ENCODE measurements at regions not wholly inside any gene's neighbourhood (a gene's known extent, or its start where the extent isn't known, plus 50 kb on each side); places are given as distances from the start of the nearest gene placed in this dataset.

DNA sequence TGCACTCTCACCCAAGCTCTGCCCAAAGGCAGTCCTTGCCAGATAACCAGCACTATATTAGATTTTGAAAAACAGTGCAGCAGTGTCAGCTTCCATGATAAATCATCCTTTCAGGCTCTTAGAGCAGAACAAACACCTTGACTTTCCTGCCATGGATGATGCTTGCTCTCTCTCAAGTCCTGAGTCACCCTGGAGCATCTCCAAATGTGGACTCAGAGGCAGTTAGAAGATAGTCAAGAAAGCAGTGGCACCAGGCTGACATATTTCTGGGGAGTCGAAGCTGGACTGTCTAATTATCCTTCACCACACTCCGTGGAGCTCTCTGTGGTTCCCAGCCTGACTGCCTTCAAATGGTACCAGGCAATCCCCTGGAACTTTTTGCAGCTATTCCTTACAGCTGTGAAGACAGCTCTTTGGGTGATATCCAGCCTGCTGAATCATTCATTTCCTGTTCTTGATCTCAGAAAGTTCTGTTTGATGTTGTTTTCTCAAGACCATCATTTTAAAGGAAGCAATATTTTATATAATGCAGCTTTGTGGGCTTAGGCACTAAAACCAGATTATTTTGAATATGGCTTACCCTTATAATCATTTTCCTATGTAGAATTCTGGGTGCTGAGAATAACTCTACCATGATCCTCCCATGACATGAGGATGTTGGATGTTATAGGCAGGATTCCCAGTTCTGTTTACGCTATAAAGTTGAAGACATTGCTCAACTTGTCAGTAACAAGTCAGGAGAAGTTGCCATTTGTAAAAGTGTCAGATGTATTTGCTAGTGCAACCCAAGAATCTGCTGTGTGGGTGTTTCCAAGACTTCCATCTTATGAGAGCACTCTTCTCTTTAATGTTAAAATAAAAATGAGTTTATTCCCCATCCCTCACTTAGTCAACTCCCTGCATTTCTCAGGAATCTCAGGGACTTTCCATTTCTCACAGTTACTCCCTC lies 233.8 kb downstream of the C7orf25 start:
- DNase-seq (ENCODE audit: low read depth) = no peak
- Histone ChIP-seq H3K36me3 (ENCODE audit: control insufficient read depth, insufficient read depth, low read length) (no peaks in the 10 kb centered on the region), H3K4me3 (ENCODE audit: low read depth, low read length) (no peak overlapping the region), H3K27me3 (ENCODE audit: control insufficient read depth, insufficient read depth, low read length) (0 out of 2 replicates have a peak, but pooled peaks cover 1% of the 10 kb centered on the region)
- CTCF ChIA-PET = interaction anchor here (0.6 to 1.8 kb wide), 4 partner anchors 13 to 737 kb away, joined by 3 to 6 read pairs (median 4); no protein-coding TSS in a partner anchor
- POLR2A ChIA-PET = no interaction called here
- no peak for TF ChIP-seq CTCF (IDR thresholded peaks at IDR 0.05; ENCODE audit: insufficient read depth, low read depth, low read length)

DNA sequence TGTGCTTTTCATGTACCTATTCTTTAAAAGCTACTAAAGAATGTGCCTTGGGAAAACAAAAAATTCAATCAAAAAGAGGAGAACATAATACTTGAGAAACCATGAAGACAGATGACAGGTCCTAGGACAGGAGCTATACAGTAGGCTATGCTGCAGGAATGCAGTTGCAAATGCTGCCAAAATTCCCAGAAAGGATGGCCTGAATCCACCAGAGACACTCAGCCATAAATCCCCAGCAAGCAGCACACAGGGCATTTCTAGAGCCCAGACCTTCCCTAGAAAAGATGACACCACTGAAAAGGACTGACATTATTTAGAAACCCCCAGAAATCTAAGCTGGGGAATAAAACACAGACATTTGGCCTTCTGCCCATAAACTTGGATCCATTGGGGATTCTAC lies 237.3 kb downstream of the C7orf25 start:
- CTCF ChIA-PET = no interaction called here
- POLR2A ChIA-PET = no interaction called here
- Histone ChIP-seq H3K36me3 (ENCODE audit: control insufficient read depth, insufficient read depth, low read length) (no peaks in the 10 kb centered on the region), H3K27me3 (ENCODE audit: control insufficient read depth, insufficient read depth, low read length) (0 out of 2 replicates have a peak, but pooled peaks cover 1% of the 10 kb centered on the region), H3K4me3 (ENCODE audit: low read depth, low read length) (no peak overlapping the region)
- DNase-seq (ENCODE audit: low read depth) = no peak
- no peak for TF ChIP-seq CTCF (IDR thresholded peaks at IDR 0.05; ENCODE audit: insufficient read depth, low read depth, low read length)

- TF ChIP-seq CTCF (IDR thresholded peaks at IDR 0.05; ENCODE audit: insufficient read depth, low read depth, low read length) = no peak
- DNase-seq (ENCODE audit: low read depth) = no peak
- POLR2A ChIA-PET = no interaction called here
- no peaks in the 10 kb centered on the region for H3K36me3 ChIP-seq (ENCODE audit: control insufficient read depth, insufficient read depth, low read length)
- 0 out of 2 replicates have a peak, but pooled peaks cover 1% of the 10 kb centered on the region for H3K27me3 ChIP-seq (ENCODE audit: control insufficient read depth, insufficient read depth, low read length)
- no peak overlapping the region for H3K4me3 ChIP-seq (ENCODE audit: low read depth, low read length)
- CTCF ChIA-PET = interaction anchor here (1.2 kb wide), 1 partner anchor 695 kb away, joined by 3 read pairs; no protein-coding TSS in a partner anchor
These were observed 237.9 kb downstream of the C7orf25 start for GRCh38 chr7:42673951-42674350.

DNA sequence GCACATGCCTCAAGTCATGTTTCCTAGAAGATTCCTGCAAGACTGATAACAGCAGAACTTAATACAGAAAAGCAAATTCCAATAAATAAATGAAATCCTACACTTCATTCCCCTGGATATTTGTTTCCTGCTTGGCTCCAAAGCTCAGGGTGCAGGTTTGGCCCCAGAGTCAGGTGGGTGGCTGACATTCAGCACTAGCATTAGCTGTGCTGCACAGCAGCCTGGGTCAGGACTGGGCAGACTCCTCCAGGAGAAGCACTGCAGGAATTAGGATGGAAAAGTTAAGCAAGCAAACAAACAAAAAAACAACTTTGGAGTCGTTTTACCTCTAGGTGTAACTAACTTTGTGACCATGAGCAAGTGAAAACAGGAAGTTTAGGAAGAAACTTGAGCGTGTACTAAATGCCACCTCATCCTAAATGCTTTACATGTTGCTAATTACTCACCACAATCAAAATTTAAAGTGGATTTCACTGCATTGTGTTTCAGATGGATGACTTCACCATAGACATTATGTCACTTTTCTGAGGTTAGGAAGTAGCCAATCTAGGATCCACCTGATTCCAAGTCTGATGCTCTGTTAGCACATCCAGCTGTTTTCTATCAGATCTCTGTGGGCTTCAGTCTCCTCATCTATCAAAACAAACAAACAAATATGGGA lies 239.4 kb downstream of the C7orf25 start:
- no peak for DNase-seq (ENCODE audit: low read depth)
- ChIA-PET CTCF (interaction anchor here (1.0 to 1.2 kb wide), 2 partner anchors 694 to 695 kb away, joined by 3 to 4 read pairs; no protein-coding TSS in a partner anchor), POLR2A (no interaction called here)
- no peak for TF ChIP-seq CTCF (IDR thresholded peaks at IDR 0.05; ENCODE audit: insufficient read depth, low read depth, low read length)
- H3K27me3 ChIP-seq (ENCODE audit: control insufficient read depth, insufficient read depth, low read length) = 0 out of 2 replicates have a peak, but pooled peaks cover 1% of the 10 kb centered on the region
- H3K36me3 ChIP-seq (ENCODE audit: control insufficient read depth, insufficient read depth, low read length) = no peaks in the 10 kb centered on the region
- H3K4me3 ChIP-seq (ENCODE audit: low read depth, low read length) = no peak overlapping the region

DNA sequence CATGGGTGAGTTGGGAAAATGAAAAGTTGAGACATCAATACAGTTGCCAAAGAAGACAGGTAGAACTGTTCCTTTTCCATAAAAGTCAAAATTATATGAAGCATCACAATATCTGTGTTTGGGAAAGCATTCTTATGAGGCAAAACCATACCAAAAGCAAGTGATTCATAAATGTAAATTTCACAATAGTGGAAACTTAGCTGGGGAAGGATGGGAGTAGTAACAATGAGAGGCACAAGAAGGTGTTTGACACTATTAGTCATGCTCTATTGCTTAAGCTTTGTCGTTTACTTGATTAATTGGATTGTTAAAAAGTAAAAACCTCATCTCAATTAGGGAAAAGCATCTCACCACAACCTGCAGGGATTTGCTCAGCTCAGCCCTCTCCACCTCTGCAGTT lies 240.2 kb downstream of the C7orf25 start:
- no peak for TF ChIP-seq CTCF (IDR thresholded peaks at IDR 0.05; ENCODE audit: insufficient read depth, low read depth, low read length)
- DNase-seq (ENCODE audit: low read depth) = no peak
- no peaks in the 10 kb centered on the region for H3K36me3 ChIP-seq (ENCODE audit: control insufficient read depth, insufficient read depth, low read length)
- CTCF ChIA-PET = interaction anchor here (0.7 kb wide), 1 partner anchor 247 kb away, joined by 3 read pairs; no protein-coding TSS in a partner anchor
- POLR2A ChIA-PET = no interaction called here
- H3K27me3 ChIP-seq (ENCODE audit: control insufficient read depth, insufficient read depth, low read length) = 0 out of 2 replicates have a peak, but pooled peaks cover 1% of the 10 kb centered on the region
- H3K4me3 ChIP-seq (ENCODE audit: low read depth, low read length) = no peak overlapping the region

Measured in BJ (cell line).